HG02943 (cell line): ENCODE measurements at regions not wholly inside any gene's neighbourhood (a gene's known extent, or its start where the extent isn't known, plus 50 kb on each side); places are given as distances from the start of the nearest gene placed in this dataset.

Source experiments
- ATAC-seq: cut with Tn5 transposase; IDR thresholded peaks from one replicate; pipeline ENCODE4 v1.9.1; 2021; ENCODE audit warnings: mild to moderate bottlenecking, low read depth, moderate library complexity; ENCODE audit not compliant: unreplicated experiment

DNA sequence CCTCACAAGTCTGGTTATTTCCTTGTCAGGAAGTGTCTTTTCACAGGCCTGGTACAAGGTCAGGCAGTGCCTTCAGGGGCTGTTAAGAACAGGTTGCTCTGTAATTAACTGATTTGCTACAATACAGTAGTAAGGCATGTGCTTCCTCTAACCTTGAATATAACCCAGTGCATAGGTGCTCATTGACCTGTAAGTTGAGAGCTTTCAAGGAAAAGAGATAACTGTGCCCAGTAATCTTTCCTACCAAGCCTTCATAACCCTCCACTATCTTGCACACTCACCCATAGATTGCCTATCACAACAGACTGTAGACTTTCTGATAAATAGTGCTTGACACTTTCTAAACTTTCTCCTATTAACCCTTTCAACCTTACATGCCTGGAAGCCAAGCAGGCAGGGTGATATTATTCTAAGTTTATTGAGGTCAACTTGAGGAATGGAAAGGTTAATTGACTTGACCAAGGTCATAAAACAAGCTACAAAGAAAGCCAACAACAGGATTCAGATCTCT lies 148.1 kb downstream of the PPARGC1A start:
- ATAC-seq = no peak

DNA sequence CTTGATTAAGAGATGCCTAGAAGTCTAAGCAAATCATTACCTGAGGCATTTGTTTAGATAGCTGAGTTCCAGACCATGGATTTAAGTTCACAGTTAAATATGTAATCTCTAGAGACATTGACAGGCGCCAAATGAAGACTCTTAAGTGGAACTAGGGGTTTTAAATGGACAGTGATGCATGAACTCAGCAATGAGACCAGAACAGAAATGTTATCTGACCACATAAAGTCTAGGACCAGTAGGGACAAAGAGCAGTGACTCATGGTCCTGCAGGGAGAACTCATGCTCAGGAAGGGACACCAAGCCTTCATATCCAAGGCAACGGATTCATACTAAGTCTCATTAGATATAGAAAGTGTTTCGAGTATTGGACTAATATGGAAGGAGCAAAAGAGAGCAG lies 152.3 kb downstream of the PPARGC1A start:
- ATAC-seq = no peak

DNA sequence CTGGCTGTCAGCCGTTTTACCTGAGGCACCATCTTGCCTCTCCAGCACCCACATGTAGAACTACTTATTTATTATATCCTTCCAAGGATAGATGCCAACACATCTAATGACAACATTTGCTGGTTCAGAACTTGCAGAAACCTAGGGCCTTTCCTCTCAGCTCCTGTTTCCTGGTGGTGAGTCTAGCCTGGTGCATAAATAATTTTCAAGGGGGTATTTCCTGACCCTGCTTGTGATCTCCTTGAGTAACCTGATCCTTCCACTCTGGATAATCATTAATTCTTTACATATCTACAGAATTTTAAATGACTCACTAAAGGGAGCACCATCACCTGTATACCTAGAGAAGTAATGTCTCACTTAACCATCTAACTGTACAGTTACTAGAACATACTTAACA lies 153.4 kb downstream of the PPARGC1A start:
- ATAC-seq = no peak

DNA sequence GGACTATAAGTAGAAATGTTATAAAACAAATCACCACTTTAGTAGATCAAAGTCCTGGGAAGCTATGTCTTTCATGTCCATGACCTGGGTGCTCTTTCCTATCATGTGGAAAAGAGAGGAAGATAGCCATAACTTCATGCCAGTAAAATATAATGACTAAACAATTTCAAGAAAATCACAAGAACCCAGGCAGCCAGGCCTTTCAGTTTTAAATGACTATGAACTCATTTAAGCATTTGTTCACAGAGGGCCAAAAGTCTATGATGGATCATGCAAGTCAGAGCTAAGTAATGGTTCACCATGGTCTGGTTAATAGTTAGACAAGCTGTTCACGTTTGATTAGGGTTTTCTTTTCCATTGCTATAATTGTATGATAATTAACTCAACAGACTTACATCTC lies 155.8 kb downstream of the PPARGC1A start:
- ATAC-seq = no peak

DNA sequence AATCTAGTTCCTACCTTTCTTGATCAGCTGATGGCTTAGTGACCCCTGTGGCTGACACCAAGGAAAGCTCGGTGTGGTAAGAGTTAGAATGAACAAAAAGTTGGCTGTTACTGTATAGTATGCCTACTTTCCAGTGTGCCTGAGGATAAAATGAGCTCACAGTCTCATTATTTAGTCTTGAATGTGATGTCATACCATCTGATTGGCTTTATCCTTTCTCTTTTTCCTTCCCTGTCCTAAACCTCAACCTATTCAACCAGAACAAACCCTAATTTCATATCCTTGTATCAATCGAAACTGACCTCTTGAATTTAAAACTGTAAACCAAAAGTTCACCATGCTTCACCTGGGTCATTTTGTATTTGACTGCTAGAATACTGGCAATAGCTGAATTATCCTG lies 156.4 kb downstream of the PPARGC1A start:
- ATAC-seq = no peak

DNA sequence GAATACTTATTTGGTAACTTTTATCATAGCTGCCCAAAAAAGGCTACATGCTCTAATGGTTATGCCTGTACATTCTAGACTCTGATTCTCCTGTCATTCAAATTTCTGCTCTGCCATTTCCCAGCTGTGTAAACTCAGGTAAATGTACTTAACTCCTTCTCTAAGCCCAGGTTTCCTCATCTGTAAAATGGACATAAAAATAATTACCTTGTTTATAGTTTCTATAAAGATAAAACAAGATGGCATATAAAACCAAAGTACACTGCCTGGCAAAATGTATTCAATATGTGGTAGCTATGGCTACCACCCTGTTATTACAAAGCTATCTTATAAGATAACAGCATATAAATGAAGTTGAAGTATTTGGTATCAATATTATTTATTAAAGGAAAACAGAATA lies 158.8 kb downstream of the PPARGC1A start:
- no peak for ATAC-seq

DNA sequence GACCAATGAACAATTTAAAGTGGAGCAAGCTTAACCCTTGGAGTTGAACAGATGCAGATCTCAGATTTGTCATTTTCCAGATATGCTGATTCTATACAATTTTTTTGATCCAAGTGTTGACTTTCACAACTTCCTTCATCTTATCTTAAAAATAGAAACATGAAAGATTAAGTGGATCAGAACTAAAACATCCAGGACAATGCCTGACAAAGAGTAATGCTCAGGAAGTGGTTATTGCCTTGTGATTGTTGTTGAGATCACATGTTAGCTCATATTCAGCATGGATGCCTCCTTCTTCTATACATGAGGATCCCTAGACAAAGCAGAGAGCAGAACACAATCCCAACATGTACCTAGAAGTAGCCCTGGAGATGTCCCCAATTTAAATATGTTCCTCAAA lies 160.9 kb downstream of the PPARGC1A start:
- ATAC-seq = no peak

DNA sequence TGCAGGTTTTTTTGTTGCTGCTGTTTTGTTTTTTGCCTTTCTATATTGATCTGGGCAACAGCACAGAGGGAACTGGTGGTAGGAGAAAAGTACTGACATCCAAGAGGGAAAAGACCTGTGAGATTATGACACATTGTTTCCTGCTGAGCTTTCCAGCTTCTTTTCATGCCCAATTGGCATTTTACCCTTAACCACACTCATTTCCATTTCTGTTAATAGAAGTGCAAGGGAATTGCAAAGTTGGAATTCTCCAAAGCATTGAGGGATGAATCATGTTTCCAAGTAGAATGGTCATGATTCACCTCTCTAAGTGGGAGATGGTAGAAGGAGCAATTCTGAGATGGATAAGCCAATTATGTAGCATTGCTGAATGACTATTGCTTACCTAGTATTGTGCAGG lies 161.5 kb downstream of the PPARGC1A start:
- no peak for ATAC-seq

DNA sequence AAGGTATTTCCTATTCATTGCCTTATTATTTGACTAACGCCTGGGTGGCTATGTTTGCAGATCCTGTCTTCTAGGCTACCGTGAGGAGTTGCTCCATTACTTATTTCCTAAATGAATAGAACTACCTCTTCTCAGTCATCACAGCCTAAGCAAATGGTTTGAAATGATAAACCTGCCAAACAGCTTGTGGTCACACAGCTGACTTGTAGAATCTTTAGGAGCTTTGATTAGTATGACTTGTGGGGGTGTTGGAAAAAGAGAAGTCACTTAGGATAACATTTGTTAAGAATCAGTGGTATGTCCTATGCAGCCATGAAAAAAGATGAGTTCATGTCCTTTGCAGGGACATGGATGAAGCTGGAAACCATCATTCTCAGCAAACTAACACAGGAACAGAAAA lies 169.3 kb downstream of the PPARGC1A start:
- no peak for ATAC-seq

DNA sequence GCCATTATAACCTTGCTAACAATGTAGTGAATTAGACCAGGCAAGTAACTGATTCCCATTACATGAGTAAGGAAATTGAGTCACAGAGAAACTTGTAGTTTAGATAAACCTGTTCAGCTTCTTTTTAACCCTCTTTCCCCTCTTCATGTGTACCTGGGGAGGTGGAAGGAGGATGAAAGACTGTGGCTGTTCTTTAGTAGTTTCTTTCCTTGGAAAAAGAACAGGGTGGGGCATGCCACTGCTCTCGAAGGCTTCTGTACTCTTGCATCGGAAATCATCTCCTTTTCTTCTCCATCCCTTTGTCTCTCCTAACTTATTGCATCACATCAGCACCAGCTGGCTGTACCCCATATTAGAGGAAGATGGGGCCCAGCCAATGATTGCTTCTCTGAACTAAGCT lies 171.4 kb downstream of the PPARGC1A start:
- ATAC-seq = no peak

DNA sequence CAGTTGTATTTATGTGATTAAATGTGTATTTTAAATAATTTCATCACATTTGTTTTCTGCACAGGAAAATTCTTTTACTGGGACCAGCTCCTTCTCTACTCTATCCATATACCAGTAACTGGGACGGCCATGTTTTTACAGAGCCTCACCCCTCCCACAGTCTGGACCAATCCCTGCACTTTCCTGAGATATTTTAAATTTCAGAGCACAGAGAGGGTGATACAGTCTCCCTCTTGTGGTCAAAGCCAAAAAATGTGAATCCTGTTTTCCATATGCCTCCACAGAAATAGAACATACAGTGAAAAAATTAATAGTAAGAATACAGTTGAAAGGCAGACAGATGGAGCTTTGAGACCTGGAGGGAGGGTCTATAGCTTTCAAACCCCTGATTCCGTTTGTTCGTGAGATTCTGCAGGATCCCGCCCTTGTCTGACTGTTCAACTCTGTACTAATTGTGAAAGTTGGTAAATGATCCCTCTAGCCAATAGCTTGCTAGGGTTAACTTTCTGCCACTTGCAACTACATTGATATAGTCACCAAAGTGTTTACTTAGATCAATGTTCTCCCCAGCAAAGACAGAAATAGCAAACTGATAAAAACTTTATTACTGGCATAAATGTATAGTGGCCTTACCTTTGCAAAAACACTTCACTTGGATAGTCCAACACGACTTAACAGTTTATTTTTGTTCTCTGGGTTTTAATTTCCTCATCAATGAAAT lies 172.2 kb downstream of the PPARGC1A start:
- ATAC-seq = no peak

DNA sequence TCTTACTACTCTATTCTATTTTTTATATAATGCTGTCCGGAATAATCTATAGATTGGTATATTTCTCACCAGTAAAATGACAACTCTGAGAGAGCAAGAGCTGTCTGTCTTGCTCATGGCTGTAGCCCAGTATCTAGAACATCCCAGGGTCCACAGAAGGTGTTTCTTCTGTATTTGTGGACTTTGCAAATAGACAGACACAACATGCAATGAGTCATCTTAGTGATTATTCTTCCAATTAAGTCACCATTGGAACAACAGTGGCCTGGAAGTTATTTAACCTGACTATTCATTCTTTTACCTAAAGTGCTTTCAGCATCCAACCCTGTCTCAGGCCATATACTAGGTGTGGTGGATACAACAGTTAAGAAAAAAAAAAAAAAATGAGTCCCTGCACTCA lies 179.5 kb downstream of the PPARGC1A start:
- ATAC-seq = no peak

DNA sequence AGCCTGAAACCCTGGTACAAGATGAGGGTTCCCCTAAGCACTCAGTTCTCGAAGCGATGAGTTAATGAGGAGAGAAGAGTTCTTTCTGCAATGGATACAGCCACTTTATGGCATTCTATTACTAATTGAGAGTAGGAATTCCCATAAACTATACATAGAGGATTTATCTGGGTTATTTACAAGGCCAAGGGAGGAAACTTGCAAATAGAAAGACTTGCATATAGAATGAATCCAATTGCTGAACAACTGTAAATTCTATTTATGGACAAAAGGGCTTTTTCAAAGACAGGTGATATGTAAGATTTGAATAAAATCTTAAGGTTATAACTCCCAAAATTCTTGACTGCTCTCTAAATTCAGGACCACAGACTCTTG lies 182.2 kb downstream of the PPARGC1A start:
- no peak for ATAC-seq

DNA sequence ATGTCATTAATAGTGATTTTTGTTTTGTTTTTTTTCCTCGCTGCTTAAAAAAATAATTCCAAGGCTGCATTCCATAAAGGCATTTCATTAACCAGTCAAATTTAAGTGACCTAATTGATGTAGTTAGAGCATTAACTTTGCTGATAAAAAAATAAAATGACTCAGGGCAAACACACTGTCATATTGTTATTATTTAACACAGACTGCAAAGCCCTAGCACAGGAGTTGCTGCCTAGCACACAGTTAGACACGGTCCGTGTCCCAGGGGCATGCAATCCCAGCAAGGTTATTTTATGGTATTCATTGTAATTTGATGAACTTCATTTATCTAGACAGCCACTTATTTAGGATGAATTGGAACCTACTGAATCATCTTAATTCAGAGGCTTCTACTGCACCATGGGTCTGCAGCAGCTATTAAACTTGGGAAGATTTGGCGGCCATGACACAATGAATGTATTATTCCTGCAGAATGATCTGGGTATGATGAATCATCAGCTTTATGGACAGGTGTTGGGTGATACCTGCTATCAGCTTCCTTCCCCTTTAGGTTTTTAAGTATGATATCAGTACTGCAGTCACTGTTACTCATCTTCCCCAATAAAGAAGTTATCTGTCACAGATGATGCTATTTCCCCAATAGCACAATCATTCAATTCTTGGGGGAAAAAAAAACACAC lies 182.7 kb downstream of the PPARGC1A start:
- ATAC-seq = no peak

DNA sequence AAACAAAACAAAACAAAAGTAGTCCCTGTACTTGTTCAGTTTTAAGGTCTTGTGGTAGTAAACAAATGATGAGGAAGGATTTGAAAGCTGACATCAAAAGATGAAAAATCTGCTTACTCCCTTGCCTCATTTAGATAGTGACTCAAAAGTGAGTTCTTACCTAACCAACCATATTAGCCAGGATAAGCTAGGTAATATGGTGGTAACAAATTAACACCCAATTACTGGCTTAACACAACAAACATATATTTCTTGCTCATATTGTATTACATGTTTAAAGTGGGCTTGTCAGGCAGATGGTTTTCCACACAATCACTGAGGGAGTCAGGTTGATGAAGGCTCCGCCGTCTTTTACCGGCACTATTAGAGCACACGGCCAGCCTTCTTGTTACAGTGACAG lies 189.7 kb downstream of the PPARGC1A start:
- ATAC-seq = no peak

DNA sequence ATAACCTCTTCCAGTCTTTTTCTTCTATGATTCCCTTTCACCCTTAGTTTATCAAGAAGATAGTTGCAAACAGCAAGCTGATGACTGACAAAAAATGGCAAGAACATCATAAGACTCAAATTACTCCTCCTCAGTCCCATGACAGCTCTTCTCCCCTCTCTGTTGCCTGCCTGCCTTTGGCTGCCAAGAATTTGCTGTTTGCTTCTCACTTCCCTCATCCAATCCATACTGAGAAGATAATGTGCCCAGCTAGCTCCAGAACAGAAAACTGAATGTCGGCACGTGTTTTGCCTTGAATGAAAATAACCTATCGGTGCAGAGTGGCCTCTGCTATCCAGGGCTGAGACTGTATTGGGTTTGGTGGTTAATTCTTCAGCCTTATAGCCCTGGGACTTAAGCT lies 192.1 kb downstream of the PPARGC1A start:
- ATAC-seq = no peak

DNA sequence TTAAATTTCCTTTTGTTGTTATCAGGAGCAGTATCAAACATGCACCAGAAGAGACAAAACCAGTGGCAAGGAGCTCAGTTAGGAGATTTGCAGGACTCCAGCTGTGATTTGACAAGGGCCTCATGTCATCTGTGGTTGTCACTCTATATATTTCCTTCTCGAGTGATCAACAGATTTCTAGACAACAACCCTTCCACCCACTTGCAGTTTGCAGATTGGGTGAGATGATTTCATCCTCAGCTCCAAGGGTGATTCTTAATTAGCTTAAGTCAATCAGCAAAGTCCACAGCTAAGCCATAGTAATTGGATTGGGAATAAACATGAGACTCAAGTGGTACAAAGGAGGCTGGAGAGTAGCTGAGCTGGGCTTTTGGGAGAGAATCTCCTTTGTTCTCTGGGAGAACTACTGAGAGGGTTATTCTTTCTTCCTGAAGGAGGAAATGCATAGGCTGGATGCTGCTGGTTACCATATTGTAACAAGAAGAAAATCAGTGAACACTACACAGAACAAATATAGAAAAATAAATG lies 192.8 kb downstream of the PPARGC1A start:
- no peak for ATAC-seq

DNA sequence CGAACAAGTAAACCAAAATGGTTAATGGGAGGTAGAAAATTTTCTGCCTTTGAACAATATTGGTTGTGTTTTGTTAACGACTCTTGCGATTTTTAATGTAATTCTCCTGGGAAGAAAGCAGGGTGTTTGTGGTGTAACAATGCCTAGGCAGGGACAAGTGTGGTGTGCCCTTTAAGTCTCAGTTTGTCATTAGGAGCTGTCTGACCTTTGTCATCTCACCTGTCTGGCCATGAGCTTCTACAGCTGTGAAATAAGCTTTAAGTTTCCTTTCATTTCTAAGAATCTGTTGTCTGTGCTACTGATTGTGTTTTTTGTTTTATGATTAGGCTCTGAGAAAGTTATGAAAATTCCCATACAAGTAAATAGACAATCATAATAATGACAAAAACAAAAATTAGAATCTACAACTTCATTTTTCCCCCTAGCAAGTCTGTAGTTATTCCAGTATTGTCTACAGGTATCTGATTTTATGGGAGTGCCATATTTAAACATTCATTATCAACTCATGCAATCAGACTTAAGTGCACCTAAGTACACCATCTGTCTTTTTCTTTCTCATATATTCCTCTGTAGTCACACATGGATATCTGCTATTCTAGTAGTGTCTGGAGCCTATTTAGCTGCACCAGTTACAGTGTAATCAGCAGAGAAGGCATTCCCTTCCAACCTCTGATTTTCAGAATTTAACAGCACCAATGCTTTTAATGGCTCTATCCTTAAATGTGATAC lies 203.5 kb downstream of the PPARGC1A start:
- no peak for ATAC-seq

DNA sequence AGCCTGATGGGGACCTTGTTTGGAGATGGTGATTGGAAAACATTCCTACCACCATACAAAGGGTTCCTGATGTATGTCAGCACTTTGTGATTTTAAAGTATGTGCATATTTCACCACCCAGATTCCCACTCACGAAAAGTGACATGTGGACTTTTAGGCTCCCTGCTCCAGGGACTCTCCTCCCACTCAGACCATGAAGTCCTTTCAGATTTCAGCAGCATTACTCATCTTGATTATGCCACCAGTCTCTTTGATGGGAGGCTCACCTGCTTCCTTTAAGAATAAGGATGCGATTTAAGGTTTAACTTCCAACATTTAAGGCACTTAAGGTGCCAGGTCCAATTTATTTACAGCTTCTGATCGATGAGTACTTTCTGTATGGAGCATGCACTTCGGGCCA lies 204.4 kb downstream of the PPARGC1A start:
- no peak for ATAC-seq

DNA sequence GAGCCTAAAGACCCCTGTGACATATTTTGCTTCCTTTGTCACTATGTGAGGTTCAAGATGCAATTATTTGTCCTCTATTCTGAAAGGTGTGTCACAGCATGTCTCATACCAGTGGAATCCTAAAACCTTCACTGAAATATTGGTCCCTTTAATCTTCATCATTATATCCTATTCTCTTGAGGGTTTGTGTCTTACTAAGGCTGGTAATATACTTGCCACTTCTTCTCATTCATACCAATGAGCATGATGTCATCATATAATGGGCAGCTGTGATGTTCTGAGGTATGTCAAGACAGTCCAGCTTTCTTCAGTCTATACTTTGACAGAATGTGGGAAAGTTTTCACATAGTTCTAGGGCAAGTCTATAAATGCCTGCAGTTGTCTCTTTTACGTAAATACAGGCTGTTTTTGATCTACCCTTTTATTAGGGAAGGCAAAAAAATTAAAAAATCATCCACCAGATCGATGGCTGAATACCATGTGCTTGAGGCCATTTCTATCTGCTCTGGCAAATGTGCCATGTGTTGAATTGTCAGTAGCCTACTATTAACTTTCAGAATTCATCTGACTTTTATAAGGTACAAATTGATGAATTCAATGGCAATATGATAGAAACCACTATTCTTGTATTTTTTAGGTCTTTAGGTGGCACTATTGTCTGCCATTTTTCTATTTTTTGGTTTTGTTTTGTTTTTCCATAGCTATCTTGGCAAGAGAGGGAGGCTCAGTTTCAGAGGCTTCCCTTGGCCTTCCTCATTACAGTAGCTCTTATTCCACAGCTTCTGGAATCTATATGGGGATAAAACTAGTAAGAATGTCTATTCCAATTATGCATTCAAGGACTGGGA lies 209.0 kb downstream of the PPARGC1A start:
- ATAC-seq = no peak
